T-helper 17 cell (primary cell): ENCODE measurements at regions not wholly inside any gene's neighbourhood (a gene's known extent, or its start where the extent isn't known, plus 50 kb on each side); places are given as distances from the start of the nearest gene placed in this dataset.

Experiments
- ATAC-seq: fragments of 150-1000 bp; cut with Tn5 transposase; 2 replicates; pipeline ENCODE4 v1.10.0; 2021; ENCODE audit warnings: mild to moderate bottlenecking, moderate library complexity
- DNase-seq, 3 donors: peaks; one replicate each; pipeline versions ENCODE4 v3.0.0 to v3.0.0-alpha.2; 2020 to 2021
- H3K9me3 ChIP-seq: one replicate; pipeline ENCODE4 v1.7.0; 2013; ENCODE audit warnings: low read length, mild to moderate bottlenecking; ENCODE audit not compliant: control insufficient read depth, poor library complexity, severe bottlenecking
- H3K27ac Mint-ChIP-seq: one replicate; pipeline ENCODE4 v1.8.0; 2022; ENCODE audit warnings: mild to moderate bottlenecking, moderate library complexity, mixed read lengths
- H3K27me3 Mint-ChIP-seq: one replicate; pipeline ENCODE4 v1.8.0; 2022; ENCODE audit warnings: mixed read lengths
- H3K36me3 Mint-ChIP-seq: one replicate; pipeline ENCODE4 v1.8.0; 2022; ENCODE audit warnings: low read depth, mixed read lengths
- H3K4me1 Mint-ChIP-seq: one replicate; pipeline ENCODE4 v1.8.0; 2022; ENCODE audit warnings: mild to moderate bottlenecking, mixed read lengths
- H3K4me3 Mint-ChIP-seq: one replicate; pipeline ENCODE4 v1.8.0; 2022; ENCODE audit warnings: mild to moderate bottlenecking, moderate library complexity, mixed read lengths

DNA sequence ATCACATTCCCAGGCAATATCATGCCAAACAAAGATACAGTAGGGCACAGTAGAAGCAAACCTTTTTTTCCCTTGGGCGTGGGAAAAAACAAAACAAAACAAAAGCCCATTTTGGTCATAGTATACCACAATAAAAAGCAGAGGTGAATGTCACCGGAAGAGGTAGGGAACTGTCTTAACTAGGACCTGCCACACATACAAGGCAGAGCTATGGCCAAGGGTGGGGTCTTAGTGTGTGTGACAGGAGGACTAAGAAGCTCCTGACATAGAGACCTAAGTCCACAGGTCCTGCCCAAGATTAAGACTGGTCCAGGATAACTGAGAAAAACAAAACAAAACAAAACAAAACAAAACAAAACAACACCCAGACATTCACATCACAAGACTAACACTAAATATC is 441.2 kb upstream of the DSEL start:
- no peaks in the 10 kb centered on the region for H3K9me3 ChIP-seq
- ATAC-seq (no peak), DNase-seq (no peak)
- Mint-ChIP-seq H3K27me3 (peaks cover 9% of the 10 kb centered on the region), H3K4me3 (no peak overlapping the region), H3K4me1 (no peaks in the 10 kb centered on the region), H3K36me3 (no peaks in the 10 kb centered on the region), H3K27ac (no peak overlapping the region)

DNA sequence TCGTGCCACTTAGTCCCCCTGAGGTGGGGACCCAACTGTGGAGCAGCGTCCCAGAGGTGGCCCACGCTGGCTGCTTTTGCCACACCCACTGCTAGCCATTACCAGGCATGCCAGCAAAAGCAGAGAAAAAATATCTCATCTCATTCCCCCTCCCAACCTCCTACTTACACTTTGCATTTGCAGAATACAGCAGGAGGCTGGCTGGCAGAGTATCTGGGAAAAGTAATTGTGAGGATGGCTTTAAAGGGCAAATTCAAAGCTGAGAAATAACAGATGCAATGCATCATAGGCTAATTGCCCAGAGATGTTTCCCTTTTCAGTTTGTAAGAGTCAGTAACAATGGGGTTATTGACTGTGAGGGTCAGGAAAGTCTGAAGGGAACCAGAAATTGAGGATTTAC is 438.1 kb upstream of the DSEL start:
- ATAC-seq: no peak
- H3K4me1 Mint-ChIP-seq: no peaks in the 10 kb centered on the region
- no peak for DNase-seq
- no peak overlapping the region for H3K27ac Mint-ChIP-seq
- H3K4me3 Mint-ChIP-seq: no peak overlapping the region
- no peaks in the 10 kb centered on the region for H3K9me3 ChIP-seq
- no peaks in the 10 kb centered on the region for H3K36me3 Mint-ChIP-seq
- peaks cover 9% of the 10 kb centered on the region for H3K27me3 Mint-ChIP-seq

DNA sequence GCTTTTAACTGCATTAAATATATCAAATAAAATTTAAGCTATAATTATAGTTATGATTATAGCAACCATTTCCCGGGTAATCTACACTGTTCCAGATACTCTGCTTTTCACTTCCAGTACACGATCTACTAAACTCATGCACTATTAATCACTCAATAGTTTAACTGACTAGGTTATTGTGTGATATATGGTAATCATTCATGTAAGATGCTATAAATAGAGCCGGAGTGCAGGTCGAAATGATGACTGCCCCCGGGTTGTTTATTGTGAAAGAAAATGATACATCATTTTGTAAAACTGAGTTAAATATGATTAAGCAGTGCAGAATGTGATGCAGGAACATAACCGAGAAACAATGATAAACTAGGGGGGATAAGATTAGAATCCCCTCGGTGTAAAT is 434.6 kb upstream of the DSEL start:
- Mint-ChIP-seq H3K36me3 (no peaks in the 10 kb centered on the region), H3K4me1 (no peaks in the 10 kb centered on the region), H3K4me3 (no peak overlapping the region), H3K27ac (no peak overlapping the region), H3K27me3 (peaks cover 5% of the 10 kb centered on the region)
- DNase-seq (no peak), ATAC-seq (no peak)
- no peaks in the 10 kb centered on the region for H3K9me3 ChIP-seq

DNA sequence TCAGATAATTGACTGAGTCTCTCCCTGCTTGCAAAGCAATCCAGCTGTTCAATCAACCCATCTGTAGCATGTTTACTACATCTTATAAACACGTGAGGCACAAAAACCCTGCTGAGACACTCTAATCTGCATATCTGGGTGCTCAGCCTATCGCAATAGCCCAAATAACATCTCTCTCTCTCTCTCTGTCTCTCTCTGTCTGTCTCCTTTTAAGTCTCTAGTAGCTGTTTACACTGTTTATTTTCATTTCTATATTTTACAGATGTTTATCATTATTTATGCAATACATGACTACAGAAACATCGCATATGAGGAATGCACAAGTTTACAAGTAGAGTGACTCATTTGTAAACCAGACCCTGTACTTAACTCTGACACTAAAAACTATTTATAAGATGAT is 422.1 kb upstream of the DSEL start:
- DNase-seq: no peak
- ATAC-seq: no peak
- H3K9me3 ChIP-seq: no peaks in the 10 kb centered on the region

DNA sequence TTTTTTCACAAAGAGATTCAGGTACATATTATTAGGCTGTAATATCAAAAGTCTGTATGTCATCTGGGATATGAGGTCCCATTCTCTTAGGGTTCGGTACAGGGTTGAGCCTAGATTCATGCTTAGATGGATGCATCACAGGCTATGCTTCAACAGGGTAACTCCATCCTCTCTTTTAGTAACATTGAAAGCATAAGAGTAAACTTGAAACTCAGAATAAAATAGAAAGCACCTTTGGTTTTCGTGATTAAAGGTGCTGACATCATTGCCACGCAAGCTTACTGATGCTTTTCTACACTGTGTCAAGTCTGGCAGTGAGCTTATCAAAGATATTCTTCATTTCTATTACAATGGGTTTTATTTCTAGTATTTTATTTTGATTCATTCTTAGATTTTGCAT is 419.1 kb upstream of the DSEL start:
- DNase-seq: no peak
- H3K9me3 ChIP-seq: no peaks in the 10 kb centered on the region
- Mint-ChIP-seq H3K27ac (no peak overlapping the region), H3K4me1 (no peaks in the 10 kb centered on the region), H3K27me3 (peaks cover 2% of the 10 kb centered on the region), H3K36me3 (peaks cover under 1% of the 10 kb centered on the region), H3K4me3 (no peak overlapping the region)
- no peak for ATAC-seq

More for the DNA sequence above, 422.1 kb upstream of the DSEL start:
- no peak overlapping the region for H3K27ac Mint-ChIP-seq
- H3K36me3 Mint-ChIP-seq: peaks cover 2% of the 10 kb centered on the region
- H3K4me1 Mint-ChIP-seq: no peaks in the 10 kb centered on the region
- peaks cover 7% of the 10 kb centered on the region for H3K27me3 Mint-ChIP-seq
- no peak overlapping the region for H3K4me3 Mint-ChIP-seq

DNA sequence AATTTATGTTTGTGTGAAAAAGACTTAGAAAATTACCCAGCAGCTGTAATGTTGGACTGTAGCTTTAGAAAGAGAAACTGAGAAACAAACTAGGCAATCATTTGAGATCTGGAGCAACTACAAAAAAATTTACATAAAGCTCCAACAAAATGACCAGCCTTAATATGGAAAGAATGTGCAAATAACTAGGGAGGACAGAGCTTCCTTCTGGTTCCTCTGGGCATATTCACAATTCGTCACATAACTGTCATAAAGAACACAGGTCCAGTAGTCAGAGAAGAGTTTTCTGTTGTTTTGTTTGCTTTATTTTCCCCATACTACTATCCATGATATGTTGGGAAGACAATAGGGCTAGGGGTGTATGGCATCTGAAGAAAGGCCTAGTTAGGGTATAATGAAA is 416.8 kb upstream of the DSEL start:
- H3K4me3 Mint-ChIP-seq: no peak overlapping the region
- H3K4me1 Mint-ChIP-seq: no peaks in the 10 kb centered on the region
- ATAC-seq: no peak
- no peaks in the 10 kb centered on the region for H3K27me3 Mint-ChIP-seq
- H3K27ac Mint-ChIP-seq: no peak overlapping the region
- no peaks in the 10 kb centered on the region for H3K36me3 Mint-ChIP-seq
- no peaks in the 10 kb centered on the region for H3K9me3 ChIP-seq
- no peak for DNase-seq

DNA sequence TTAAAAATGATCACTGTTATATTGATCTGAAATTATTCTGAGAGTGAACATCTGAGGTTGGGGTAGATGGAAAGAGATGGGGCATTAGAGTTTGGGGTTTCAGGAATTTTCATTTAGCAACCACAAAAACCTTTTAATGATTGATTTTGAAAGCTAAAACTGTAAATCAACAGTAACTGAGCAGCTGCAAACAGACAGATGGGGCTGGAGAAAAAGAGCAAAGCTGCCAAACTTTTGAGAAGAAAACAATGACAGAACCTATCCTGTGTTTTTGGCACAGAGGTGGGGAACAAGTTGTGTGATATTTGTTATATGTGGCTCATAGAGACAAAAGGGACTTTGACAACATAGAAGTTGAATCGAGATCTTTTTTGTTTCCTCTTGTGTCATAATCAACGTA is 415.8 kb upstream of the DSEL start:
- Mint-ChIP-seq H3K4me3 (no peak overlapping the region), H3K4me1 (no peaks in the 10 kb centered on the region), H3K36me3 (no peaks in the 10 kb centered on the region), H3K27me3 (no peaks in the 10 kb centered on the region), H3K27ac (no peak overlapping the region)
- DNase-seq (no peak), ATAC-seq (no peak)
- no peaks in the 10 kb centered on the region for H3K9me3 ChIP-seq

DNA sequence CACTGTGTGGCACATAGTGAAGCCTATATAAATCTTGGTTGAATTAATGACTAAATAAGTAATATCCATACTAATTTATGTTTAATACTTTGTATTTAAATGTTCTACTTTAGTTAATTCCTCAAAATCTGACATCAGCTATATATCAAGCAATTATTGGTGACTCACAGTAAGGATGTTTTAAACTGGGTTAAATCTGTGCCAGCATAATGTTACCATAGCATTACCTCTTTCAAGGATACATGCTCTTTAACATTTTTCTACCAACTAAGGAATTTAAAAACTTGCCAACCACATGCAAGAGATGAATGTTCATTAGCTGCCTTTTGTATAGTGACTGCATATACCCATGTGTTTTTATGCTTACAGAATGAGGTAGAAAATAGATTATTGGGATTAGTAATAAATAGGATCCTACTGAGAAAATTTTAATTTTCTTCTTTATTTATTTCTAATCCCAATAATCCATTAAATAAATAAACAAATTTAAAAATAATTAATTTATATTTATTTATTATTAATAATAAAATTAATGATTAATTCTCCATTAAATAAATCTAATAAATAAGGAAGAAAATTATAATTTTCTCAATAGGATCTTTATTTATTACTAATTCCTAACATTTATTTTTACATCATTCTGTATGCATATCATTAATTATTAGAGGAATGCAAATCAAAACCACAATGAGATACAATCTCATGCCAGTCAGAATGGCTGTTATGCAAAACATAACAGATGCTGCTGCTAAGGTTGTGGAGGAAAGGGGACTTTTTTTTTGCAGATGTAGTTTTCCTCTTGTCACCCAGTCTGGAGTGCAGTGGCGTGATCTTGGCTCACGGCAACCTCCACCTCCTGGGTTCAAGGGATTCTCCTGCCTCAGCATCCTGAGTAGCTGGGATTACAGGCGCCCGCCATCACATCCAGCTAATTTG is 410.7 kb upstream of the DSEL start:
- DNase-seq (no peak), ATAC-seq (no peak)
- no peaks in the 10 kb centered on the region for H3K9me3 ChIP-seq
- no peak overlapping the region for H3K4me3 Mint-ChIP-seq
- H3K4me1 Mint-ChIP-seq: no peaks in the 10 kb centered on the region
- H3K27me3 Mint-ChIP-seq: no peaks in the 10 kb centered on the region
- no peak overlapping the region for H3K27ac Mint-ChIP-seq
- H3K36me3 Mint-ChIP-seq: no peaks in the 10 kb centered on the region

DNA sequence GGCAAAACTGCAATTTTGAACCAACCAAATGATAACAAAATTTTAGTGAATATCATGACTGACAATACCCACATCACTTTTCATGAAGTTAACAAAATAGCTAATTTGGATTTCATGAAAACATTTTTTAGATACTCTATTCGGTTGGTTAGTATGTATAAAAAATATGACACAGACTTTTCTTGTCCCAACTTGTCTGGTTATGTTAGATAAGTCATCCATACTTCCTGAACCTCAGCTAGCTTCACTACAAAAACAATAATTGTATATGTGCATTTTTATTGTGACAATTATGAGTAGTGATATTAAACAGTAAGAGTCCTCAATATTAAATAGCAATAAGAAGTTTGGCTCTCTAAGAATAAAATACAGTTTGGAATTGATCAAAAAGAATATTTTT is 408.1 kb upstream of the DSEL start:
- Mint-ChIP-seq H3K27me3 (no peaks in the 10 kb centered on the region), H3K4me3 (no peak overlapping the region), H3K27ac (no peak overlapping the region), H3K36me3 (no peaks in the 10 kb centered on the region), H3K4me1 (no peaks in the 10 kb centered on the region)
- no peaks in the 10 kb centered on the region for H3K9me3 ChIP-seq
- DNase-seq (no peak), ATAC-seq (no peak)

DNA sequence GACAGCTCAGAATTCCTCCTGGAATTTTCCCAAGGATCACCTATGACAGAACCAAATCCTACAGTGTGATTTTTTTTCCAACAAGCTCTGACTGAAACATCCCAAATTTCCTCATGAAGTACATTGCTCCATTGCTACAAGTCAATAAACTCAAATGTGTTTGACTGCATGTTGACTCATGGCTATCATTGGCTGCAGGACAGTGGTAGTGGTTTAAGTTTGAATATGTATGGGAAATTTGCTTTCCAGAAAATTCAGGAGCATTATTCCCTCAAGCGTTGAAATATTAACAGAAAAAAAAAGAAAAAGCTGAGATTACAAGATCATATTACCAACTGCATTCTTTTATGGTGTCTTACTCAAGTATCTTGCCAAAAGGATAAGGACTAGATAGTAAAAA is 402.8 kb upstream of the DSEL start:
- H3K27ac Mint-ChIP-seq: no peak overlapping the region
- no peaks in the 10 kb centered on the region for H3K9me3 ChIP-seq
- no peaks in the 10 kb centered on the region for H3K4me1 Mint-ChIP-seq
- ATAC-seq (no peak), DNase-seq (no peak)
- H3K36me3 Mint-ChIP-seq: no peaks in the 10 kb centered on the region
- no peak overlapping the region for H3K4me3 Mint-ChIP-seq
- H3K27me3 Mint-ChIP-seq: no peaks in the 10 kb centered on the region

DNA sequence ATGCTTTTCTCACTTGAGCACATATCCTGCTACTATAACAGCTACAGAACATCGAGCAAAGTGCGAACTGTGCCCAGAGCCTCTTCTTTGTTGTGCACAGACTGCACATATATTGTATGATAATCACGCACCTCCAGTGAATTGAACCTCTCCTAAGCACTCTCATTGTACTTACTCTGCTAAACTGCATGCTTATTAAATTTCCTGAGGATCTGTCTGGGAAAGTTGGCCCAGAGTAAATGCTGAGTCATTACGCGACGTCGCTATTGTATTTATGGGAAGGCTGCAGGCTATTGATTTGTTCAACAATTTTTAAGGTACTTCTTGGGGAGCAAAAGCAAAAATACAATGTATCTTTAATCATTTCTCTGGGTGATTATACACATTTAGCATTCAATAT is 399.6 kb upstream of the DSEL start:
- Mint-ChIP-seq H3K4me1 (no peaks in the 10 kb centered on the region), H3K4me3 (no peak overlapping the region), H3K27ac (no peak overlapping the region), H3K36me3 (no peaks in the 10 kb centered on the region), H3K27me3 (no peaks in the 10 kb centered on the region)
- no peaks in the 10 kb centered on the region for H3K9me3 ChIP-seq
- DNase-seq: no peak
- ATAC-seq: no peak

DNA sequence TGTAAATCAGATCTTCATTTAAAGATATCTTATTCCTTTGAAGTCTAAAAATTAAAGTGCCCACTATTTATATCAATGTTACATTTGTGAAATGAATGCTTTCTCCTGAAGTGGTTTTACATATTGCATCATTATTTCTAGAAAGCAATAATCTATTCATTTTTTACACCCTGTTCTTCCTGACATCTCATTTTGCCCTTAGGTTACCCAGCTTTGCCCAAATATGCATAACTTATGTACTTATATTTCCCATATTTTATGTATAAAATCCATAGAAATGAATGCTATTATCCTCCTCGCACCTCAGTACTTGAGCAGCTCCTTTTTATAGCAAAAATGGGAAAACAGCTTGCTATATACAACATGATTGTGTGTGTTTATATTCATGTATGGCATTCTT is 396.5 kb upstream of the DSEL start:
- no peaks in the 10 kb centered on the region for H3K9me3 ChIP-seq
- no peak overlapping the region for H3K4me3 Mint-ChIP-seq
- no peaks in the 10 kb centered on the region for H3K4me1 Mint-ChIP-seq
- DNase-seq: no peak
- no peak overlapping the region for H3K27ac Mint-ChIP-seq
- H3K36me3 Mint-ChIP-seq: no peaks in the 10 kb centered on the region
- no peaks in the 10 kb centered on the region for H3K27me3 Mint-ChIP-seq
- ATAC-seq: no peak

DNA sequence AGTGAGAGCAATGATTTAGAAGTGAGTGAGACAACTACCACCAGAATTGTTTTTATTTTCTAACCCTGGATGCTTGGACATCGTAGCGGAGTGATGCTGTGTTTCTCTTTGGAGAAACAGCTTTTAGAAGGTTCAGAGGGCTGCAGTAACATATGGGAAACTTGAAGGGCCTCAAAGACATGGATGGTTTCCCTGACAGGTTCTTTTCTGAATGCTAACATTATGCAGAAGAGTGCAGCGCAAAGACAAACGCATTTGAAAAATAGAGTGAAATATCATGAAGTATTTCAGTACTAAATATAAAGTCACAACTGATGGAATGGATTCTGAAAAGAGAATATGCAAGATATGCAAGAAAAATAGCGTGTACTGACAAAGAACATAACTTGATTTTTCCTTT is 385.1 kb upstream of the DSEL start:
- H3K36me3 Mint-ChIP-seq: no peaks in the 10 kb centered on the region
- H3K9me3 ChIP-seq: no peaks in the 10 kb centered on the region
- DNase-seq (no peak), ATAC-seq (no peak)
- H3K4me1 Mint-ChIP-seq: no peaks in the 10 kb centered on the region
- no peak overlapping the region for H3K27ac Mint-ChIP-seq
- no peak overlapping the region for H3K4me3 Mint-ChIP-seq
- H3K27me3 Mint-ChIP-seq: no peaks in the 10 kb centered on the region

DNA sequence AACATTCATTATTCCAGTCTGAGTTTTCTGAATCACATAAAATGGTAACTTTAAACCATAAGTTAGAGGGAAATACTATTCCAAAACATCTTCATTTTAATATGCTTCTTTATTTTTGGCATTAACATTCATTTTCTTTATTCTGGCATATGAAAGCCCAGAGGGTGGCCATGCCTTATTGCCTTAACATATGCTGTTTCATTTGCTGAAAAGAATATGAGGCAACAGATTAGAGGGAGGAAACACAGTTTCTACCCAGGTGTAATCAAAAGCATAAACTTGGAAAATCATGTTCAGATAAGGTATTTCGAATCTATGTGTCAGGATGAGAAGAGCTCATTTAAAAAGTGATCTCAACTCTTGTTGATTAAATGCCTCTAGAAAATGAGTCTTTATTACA is 379.9 kb upstream of the DSEL start:
- no peak overlapping the region for H3K4me3 Mint-ChIP-seq
- H3K4me1 Mint-ChIP-seq: no peaks in the 10 kb centered on the region
- H3K9me3 ChIP-seq: no peaks in the 10 kb centered on the region
- H3K27me3 Mint-ChIP-seq: no peaks in the 10 kb centered on the region
- no peak overlapping the region for H3K27ac Mint-ChIP-seq
- ATAC-seq (no peak), DNase-seq (no peak)
- H3K36me3 Mint-ChIP-seq: no peaks in the 10 kb centered on the region
